Fibroblast of skin of back (primary cell): ENCODE measurements at regions not wholly inside any gene's neighbourhood (a gene's known extent, or its start where the extent isn't known, plus 50 kb on each side); places are given as distances from the start of the nearest gene placed in this dataset.
A peak's percentile ranks its signal among the peaks of the same experiment; 100 is the strongest.
"Not testable (repeated sequence)": the region's sequence is repeated elsewhere in the genome, so short reads cannot be mapped to it uniquely, and the experiment has no call there.

Experiments used
- DNase-seq: peaks from one replicate; pipeline ENCODE4 v3.0.0-alpha.2; 2013

GRCh38 chr3:89628856-89629670 is 521.6 kb downstream of the EPHA3 start:
- no peak for DNase-seq

DNA sequence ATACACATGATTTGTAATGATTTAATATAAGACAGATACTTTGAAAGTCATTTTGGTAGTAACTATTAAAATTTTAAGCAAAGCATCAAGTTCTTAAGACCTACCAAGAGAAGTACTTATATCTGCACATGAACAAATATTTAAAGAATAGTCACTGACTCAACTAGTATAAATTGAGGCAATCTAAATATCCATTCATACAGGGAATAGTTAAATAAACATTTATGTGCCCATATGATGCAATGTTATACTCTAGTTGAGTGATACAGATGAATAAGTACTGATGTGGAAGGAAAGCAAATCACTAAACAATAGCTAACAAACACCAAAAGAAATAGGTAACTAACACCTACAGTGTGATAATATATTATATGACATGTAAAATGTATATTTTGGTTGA is 527.7 kb downstream of the EPHA3 start:
- DNase-seq = peak; percentile 4

- no peak for DNase-seq
Observed at GRCh38 chr3:89644716-89645115, 537.3 kb downstream of the EPHA3 start.

- no peak for DNase-seq
Observed at GRCh38 chr3:89649431-89649830, 542.0 kb downstream of the EPHA3 start.

GRCh38 chr3:89654031-89654430 is 546.6 kb downstream of the EPHA3 start:
- no peak for DNase-seq

DNA sequence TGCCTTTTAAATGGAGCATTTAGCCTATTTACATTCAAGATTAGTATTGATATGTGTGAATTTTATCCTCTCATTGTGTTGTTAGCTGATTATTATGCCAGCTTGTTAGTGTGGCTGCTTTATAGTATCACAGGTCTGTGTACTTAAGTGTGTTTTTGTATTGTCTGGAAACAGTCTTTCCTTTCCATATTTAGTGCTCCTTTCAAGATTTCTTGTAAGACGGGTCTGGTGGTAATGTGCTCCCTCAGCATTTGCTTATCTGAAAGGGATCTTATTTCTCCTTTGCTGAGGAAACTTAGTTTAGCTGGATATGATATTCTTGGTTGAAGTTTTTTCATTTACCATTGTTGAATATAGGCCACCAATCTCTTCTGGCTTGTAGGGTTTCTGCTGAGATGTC is 549.0 kb downstream of the EPHA3 start:
- DNase-seq = no peak

GRCh38 chr3:89679686-89680085 is 572.3 kb downstream of the EPHA3 start:
- DNase-seq = no peak

GRCh38 chr3:89682556-89682955 is 575.1 kb downstream of the EPHA3 start:
- DNase-seq = peak; percentile 4

- no peak for DNase-seq
Observed at GRCh38 chr3:89685731-89686130, 578.3 kb downstream of the EPHA3 start.

DNA sequence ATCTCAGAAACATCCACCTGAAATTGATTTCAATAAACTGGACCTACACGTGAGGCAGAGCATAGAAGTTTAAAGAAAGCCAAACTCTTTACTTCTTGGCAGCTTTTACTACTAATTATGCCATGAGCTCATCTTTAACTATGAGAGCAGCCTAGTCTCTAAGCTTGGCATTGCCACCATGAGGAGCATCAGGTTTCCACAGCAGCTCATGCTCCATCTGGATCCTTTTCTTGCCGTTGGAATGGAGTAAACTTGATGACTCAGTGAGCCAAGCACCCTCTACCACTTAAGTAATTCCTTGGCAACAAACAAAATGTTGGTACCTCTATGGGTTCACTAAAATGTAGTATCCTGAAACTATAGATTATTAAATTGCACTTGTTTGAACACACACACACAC is 583.2 kb downstream of the EPHA3 start:
- DNase-seq = peak; percentile 7

DNA sequence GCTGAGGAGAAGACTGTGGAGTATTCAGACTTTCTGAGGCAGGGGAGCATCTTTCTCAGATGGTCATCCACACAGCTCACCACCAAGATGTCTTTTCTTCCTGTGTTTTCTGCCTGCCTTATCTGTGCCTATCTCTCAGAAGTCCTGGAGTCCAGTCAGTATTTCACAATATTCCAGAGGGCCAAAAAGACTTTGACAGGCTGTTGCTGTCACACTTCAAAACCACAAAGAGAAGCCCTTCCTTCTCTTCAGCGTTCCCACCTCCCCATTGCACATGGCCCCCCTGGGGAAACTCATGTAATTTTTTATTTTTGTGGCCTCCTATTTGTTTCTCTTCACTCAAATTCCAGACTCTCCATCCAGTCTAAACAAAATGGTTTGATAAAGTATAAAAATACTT is 585.2 kb downstream of the EPHA3 start:
- DNase-seq = no peak

- no peak for DNase-seq
Observed at GRCh38 chr3:89697321-89697916, 590.0 kb downstream of the EPHA3 start.

GRCh38 chr3:89698208-89698830 is 590.9 kb downstream of the EPHA3 start:
- DNase-seq = no peak

- DNase-seq = no peak
Observed at GRCh38 chr3:89699229-89699628, 591.8 kb downstream of the EPHA3 start.

- no peak for DNase-seq
Observed at GRCh38 chr3:89699771-89700170, 592.4 kb downstream of the EPHA3 start.

- no peak for DNase-seq
Observed at GRCh38 chr3:89702404-89702803, 595.0 kb downstream of the EPHA3 start.

DNA sequence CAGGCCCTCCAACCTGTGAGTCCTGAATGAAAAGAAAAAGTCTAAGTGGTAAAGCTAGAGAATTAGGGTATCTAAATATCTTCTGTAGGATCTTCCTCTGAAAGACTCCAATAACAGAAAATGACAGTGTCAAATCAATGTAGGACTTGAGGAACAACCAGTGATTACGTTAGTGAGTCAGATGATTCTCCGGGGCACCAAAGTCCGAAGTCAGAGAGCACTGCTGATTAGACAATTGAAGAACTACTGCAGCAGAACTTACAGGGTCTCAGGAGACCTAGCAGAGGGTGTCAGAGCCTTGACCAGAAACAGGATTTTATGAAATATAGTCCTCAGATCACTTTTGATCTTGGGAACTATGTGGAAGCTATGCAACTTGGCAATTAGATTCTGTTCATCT is 605.8 kb downstream of the EPHA3 start:
- DNase-seq = no peak

GRCh38 chr3:89714237-89714636 is 606.8 kb downstream of the EPHA3 start:
- DNase-seq = no peak

DNA sequence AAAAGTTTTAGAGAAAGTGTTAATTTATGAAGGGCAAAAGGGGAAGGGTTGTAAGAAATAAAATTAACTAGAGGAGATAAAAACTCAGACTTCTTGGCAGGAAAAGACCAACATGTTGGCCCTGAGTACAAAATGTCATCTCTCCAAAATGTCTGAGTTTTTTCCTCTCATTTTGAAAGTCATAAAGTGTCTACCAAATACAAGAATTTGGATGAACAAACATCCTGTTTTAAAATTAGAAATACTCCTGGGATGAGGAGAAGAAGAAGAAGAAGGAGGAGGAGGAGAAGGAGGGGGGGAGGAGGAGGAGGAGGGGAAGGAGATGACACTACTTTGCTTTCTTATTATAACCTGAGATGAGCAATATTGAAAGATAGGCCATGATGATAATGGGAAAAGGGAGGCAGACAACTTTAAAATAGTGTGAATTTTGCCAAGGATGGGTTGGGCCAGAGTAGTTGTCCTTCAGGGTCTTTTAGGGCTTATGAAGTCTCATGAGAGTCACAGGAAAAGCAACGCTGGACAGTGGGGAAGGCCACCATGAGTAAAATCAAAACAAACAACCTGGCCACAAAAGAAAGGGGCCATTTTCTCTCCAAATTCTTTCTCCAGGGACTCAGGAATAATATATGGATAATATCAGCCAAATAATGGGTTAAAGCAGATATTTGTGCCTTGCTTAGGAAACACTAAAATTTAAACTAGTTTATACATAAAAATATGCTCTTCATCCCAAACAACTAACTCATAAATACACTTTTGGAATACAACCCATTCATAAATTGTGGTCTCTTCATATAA is 632.9 kb downstream of the EPHA3 start:
- DNase-seq = no peak

DNA sequence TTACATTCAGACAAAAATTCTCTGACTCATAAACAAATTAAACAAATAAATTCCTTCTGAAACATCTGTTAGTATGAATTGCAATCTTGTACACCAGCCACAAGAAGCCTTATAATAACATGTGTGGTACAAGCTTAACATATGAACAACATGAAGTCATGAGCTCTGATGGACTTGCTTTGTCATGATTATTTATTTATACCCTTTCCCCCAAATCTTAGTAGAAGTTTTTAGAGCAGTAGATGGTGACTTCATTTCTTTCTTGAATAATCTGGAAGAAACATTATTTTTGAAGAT is 633.4 kb downstream of the EPHA3 start:
- DNase-seq = peak; percentile 48

DNA sequence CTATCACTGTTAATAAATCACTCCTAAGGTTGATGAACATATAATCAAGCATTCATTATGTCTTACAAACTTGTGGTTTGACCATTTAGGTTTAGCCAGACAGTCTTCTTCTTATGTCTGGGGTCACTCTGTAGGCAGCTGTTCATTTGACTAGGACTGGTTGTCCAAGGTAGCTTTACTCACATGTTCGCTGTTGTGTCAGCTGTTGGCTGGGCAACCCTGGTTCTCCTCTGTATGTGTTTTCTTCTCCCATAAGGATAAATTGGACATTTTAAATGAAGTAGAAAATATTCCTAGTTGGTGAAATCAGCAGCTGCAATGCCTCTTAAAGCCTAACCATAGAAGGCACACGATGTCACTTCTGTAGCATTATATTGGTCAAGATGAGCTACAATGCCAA is 635.1 kb downstream of the EPHA3 start:
- DNase-seq = no peak

GRCh38 chr3:89747541-89748278 is 640.3 kb downstream of the EPHA3 start:
- not testable (repeated sequence) for DNase-seq

- DNase-seq = no peak
Observed at GRCh38 chr3:89762405-89762804, 655.0 kb downstream of the EPHA3 start.
